ENCODE measurements at regions not wholly inside any gene's neighbourhood (a gene's known extent, or its start where the extent isn't known, plus 50 kb on each side); places are given as distances from the start of the nearest gene placed in this dataset.

DNA sequence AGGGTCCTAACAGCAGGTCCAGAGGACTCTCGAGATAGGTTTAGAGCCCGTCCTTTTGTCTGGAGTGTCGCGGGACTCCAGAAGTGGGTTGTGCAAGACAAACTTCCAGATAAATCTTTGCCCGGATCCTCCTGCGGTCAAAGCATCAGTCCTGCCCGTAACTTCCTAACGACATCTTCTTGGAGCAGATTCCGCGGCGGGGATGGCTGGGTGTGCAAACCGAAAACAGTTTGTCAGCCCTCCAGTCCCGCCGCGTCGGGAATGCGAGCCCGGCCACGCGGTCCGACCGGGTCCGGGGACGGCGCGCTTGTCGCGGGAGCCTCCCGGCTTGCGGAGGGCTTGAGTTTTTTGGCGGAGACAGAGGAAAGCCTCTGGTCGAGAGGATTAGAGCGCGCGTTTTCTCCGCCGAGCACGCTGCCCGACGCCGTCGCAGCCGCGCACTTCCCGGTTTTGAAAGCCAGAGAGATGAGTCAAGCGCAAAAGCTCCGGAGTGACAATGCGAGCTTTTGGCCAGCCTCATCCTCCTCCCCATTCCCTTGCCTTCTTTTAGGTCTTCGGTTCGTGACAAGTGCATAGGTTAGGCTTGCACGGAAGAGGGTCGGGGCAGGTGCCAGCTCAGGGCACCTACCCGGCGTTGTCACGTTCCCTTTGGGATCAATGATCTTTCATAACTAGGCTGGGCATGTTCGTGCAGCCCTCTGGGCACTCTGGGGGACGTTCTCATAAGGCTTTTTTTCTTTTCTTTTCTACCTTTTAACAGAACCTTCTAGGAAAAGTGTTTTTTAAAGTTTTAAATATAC, 91.3 kb upstream of the PRDM1 start:
- H3K27ac Mint-ChIP-seq, result peak overlapping the region; percentile 45
- H3K27me3 Mint-ChIP-seq (ENCODE audit: low read depth), result peaks cover 93% of the 10 kb centered on the region
- peak in 1 of 2 experiments; percentile 61 for DNase-seq (ENCODE audit: low spot score in 2 of 2, unreplicated experiment in 2 of 2)
- H3K36me3 Mint-ChIP-seq, result no peaks in the 10 kb centered on the region
- peak overlapping the region; percentile 64 for H3K4me3 Mint-ChIP-seq
- no peaks in the 10 kb centered on the region for H3K9me3 Mint-ChIP-seq
- TF ChIP-seq, protein P1, sequence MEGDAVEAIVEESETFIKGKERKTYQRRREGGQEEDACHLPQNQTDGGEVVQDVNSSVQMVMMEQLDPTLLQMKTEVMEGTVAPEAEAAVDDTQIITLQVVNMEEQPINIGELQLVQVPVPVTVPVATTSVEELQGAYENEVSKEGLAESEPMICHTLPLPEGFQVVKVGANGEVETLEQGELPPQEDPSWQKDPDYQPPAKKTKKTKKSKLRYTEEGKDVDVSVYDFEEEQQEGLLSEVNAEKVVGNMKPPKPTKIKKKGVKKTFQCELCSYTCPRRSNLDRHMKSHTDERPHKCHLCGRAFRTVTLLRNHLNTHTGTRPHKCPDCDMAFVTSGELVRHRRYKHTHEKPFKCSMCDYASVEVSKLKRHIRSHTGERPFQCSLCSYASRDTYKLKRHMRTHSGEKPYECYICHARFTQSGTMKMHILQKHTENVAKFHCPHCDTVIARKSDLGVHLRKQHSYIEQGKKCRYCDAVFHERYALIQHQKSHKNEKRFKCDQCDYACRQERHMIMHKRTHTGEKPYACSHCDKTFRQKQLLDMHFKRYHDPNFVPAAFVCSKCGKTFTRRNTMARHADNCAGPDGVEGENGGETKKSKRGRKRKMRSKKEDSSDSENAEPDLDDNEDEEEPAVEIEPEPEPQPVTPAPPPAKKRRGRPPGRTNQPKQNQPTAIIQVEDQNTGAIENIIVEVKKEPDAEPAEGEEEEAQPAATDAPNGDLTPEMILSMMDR (IDR thresholded peaks at IDR 0.05; ENCODE audit: unreplicated experiment), result no peak
- peaks cover 28% of the 10 kb centered on the region for H3K4me1 Mint-ChIP-seq

DNA sequence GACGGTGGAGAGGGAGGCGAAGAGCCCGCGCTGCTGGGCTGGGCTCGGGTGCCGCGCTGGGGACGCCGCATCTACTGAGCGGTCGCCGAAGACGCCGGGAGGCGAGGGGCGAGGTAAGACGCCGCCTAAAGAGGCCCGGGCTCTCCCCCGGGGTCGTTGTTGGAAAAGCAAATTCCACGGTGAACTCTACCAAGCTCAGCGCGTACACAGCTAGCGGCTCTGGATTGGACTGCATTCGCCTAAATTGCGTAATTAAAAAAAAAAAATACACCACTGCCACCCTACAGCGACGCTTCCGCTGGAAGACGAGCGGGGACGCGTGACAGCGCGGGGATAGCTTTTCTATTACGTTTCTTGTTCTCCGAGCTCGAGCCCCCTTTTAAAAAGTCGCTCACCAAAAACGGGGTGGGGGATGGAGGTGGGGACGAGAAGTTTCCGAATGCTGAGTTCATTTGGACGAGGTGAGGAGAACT, 92.0 kb upstream of the PRDM1 start:
- H3K4me1 Mint-ChIP-seq, result peaks cover 28% of the 10 kb centered on the region
- peak in 1 of 2 experiments; percentile 42 for DNase-seq (ENCODE audit: low spot score in 2 of 2, unreplicated experiment in 2 of 2)
- H3K36me3 Mint-ChIP-seq, result no peaks in the 10 kb centered on the region
- peak overlapping the region; percentile 64 for H3K4me3 Mint-ChIP-seq
- TF ChIP-seq, protein P1 (IDR thresholded peaks at IDR 0.05; ENCODE audit: unreplicated experiment), result no peak
- H3K27me3 Mint-ChIP-seq (ENCODE audit: low read depth), result peaks cover 94% of the 10 kb centered on the region
- peak overlapping the region; percentile 45 for H3K27ac Mint-ChIP-seq
- no peaks in the 10 kb centered on the region for H3K9me3 Mint-ChIP-seq

DNA sequence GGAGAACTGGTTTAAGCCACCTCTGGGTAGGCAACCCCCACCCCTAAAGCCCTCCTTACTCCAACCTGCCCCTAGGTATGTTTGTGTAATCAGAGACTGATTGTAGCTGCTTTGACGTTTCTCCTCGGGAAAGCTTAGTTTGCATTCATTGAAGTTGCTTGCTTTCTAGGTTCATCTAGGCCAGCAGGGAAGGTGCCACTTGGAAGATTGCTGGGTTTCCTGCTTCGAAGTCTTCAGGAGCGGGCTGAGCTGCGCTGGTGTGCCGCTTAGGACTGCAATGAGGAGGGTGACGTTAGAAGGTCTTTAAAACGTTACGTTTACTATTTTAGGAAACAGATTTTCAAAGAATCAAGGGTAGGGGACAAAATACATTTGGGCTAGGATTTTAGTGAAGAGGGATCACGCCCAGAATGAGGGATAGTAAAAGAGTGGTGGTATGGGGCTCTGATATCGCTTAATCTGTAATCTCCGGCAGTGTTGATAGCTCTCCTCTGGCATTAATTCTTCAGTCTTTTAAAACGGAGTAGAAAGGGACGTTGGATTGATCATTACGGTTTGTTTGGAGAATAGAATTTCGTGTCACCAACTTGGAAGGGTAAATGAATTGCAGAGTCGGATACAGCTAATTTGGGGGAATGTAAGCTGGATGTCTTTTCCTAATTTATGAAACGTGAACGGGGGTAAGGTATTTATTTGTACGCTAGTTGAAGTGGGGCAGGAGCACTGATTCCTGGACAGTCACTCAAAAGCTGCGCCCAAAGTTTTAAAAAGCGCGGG, 92.6 kb upstream of the PRDM1 start:
- peaks cover 28% of the 10 kb centered on the region for H3K4me1 Mint-ChIP-seq
- no peak for DNase-seq (ENCODE audit: low spot score in 2 of 2, unreplicated experiment in 2 of 2)
- TF ChIP-seq, protein P1 (IDR thresholded peaks at IDR 0.05; ENCODE audit: unreplicated experiment), result no peak
- no peaks in the 10 kb centered on the region for H3K36me3 Mint-ChIP-seq
- H3K27me3 Mint-ChIP-seq (ENCODE audit: low read depth), result peaks cover 98% of the 10 kb centered on the region
- H3K27ac Mint-ChIP-seq, result peak overlapping the region; percentile 23
- H3K9me3 Mint-ChIP-seq, result no peaks in the 10 kb centered on the region
- peak overlapping the region; percentile 64 for H3K4me3 Mint-ChIP-seq

DNA sequence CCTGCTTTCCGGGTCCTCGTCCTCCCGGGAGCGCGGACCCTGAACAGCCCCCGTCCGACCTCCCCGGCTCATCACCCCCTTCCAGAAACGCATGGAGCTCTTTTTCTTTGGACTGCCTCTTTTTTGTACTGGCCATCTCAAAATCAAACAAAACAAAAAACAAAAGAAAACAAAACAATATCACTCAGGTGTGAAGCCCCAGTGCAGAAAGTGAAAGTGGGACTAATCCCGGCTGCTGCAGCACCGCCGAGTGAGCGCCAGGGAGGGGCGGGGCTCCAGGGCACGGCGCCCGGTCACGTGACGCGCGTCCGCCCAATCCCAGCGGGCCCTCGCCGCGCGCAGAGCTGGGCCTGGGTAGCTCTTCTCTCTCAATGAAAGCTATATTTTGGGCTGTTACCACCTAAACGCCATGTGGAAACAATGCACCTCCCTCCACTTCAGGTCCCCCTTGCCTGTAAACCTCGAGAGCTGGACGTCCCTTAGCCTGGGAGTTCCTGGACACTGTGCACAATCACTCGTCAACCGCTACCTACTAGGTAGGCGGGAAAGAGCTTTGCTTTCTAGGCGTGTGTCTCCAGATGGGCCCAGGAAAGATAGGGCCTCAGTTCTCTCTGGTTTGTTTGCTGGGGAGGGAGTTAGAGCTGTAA, 93.7 kb upstream of the PRDM1 start:
- DNase-seq (ENCODE audit: low spot score in 2 of 2, unreplicated experiment in 2 of 2), result peak; percentile 79 to 90
- peaks cover 28% of the 10 kb centered on the region for H3K4me1 Mint-ChIP-seq
- H3K27ac Mint-ChIP-seq, result no peak overlapping the region
- peaks cover 98% of the 10 kb centered on the region for H3K27me3 Mint-ChIP-seq (ENCODE audit: low read depth)
- TF ChIP-seq, protein P1 (IDR thresholded peaks at IDR 0.05; ENCODE audit: unreplicated experiment), result no peak
- peak overlapping the region; percentile 82 for H3K4me3 Mint-ChIP-seq
- H3K9me3 Mint-ChIP-seq, result no peaks in the 10 kb centered on the region
- H3K36me3 Mint-ChIP-seq, result no peaks in the 10 kb centered on the region

DNA sequence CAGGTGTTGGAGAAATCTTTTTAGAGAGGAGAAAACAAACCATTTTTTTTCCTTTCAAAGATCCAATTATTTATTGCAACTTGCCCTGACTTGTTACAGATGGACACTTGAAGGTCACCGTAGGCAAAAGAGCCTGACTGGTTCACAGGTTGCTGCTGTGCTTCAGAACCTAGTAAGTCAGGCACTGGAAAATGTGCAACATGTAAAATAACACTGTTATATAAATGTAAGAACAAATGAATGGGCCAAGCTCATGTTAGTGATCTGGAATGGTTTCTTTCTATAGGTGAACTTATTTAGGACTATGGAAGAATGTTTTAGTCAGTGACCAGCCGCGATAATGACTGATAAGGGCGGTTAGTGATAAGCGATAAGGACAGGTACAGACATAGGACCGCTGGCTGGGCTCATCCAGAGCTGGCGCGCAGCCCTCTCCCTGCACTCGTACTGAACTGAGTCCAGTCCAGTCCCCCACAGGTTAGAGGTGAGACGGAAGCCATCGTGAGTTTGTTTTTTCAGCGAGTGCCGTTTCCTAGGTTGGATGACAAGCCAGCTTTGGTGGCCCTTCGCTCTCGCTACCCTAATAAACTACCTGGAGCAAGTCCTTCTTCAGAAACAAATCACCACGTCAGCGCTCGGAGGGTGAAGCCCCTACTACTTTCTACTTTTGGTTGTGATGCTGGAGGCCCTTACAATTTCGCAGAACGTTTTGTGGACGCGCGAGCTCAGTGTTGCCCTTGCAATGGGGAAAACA, 94.4 kb upstream of the PRDM1 start:
- Mint-ChIP-seq H3K4me3 (peak overlapping the region; percentile 82), H3K27ac (no peak overlapping the region), H3K27me3 (ENCODE audit: low read depth) (peaks cover 98% of the 10 kb centered on the region), H3K36me3 (no peaks in the 10 kb centered on the region), H3K4me1 (peaks cover 28% of the 10 kb centered on the region), H3K9me3 (no peaks in the 10 kb centered on the region)
- DNase-seq (ENCODE audit: low spot score in 2 of 2, unreplicated experiment in 2 of 2), result peak in 1 of 2 experiments; percentile 40
- TF ChIP-seq, protein P1 (IDR thresholded peaks at IDR 0.05; ENCODE audit: unreplicated experiment), result no peak
